Mesenchymal stem cell (in vitro differentiated cells and primary cell): ENCODE measurements at regions not wholly inside any gene's neighbourhood (a gene's known extent, or its start where the extent isn't known, plus 50 kb on each side); places are given as distances from the start of the nearest gene placed in this dataset.
"Not testable (repeated sequence)": the region's sequence is repeated elsewhere in the genome, so short reads cannot be mapped to it uniquely, and the experiment has no call there.

ENCODE experiments used
- DNase-seq: peaks from one replicate; pipeline ENCODE4 v3.0.0-alpha.2; 2013
- H2AFZ ChIP-seq: one replicate; pipeline ENCODE4 v1.6.1; 2013; ENCODE audit warnings: low read depth, mild to moderate bottlenecking, control low read depth, inconsistent platforms, low read length, moderate library complexity
- H2AK5ac ChIP-seq: 2 replicates; pipeline ENCODE4 v1.6.1; 2013; ENCODE audit warnings: low read length, moderate library complexity, mild to moderate bottlenecking, inconsistent platforms; ENCODE audit not compliant: severe bottlenecking
- H2BK120ac ChIP-seq: one replicate; pipeline ENCODE4 v1.6.1; 2013; ENCODE audit warnings: low read depth, mild to moderate bottlenecking, inconsistent platforms, low read length, moderate library complexity
- H2BK12ac ChIP-seq, 2 experiments: one replicate each; pipeline ENCODE4 v1.6.1; 2013; ENCODE audit warnings: inconsistent platforms in 2 of 2, low read length in 2 of 2, mild to moderate bottlenecking in 2 of 2, moderate library complexity in 2 of 2, control low read depth in 1 of 2
- H2BK15ac ChIP-seq: one replicate; pipeline ENCODE4 v1.6.1; 2013; ENCODE audit warnings: mild to moderate bottlenecking, low read depth, inconsistent platforms; ENCODE audit not compliant: poor library complexity, severe bottlenecking
- H2BK5ac ChIP-seq: 2 replicates; pipeline ENCODE4 v1.6.1; 2013; ENCODE audit warnings: low read depth, mild to moderate bottlenecking, low read length, control low read depth, inconsistent platforms; ENCODE audit not compliant: poor library complexity, severe bottlenecking
- H3K14ac ChIP-seq, 2 experiments: one replicate each; pipeline ENCODE4 v1.6.1; 2013; ENCODE audit warnings: inconsistent platforms in 2 of 2, low read length in 2 of 2, control low read depth in 1 of 2, mild to moderate bottlenecking in 1 of 2, moderate library complexity in 1 of 2
- H3K18ac ChIP-seq, 2 experiments: one replicate each; pipeline ENCODE4 v1.6.1; 2013; ENCODE audit warnings: inconsistent platforms in 2 of 2, low read length in 2 of 2, control low read depth in 1 of 2, low read depth in 1 of 2, mild to moderate bottlenecking in 1 of 2
- H3K23ac ChIP-seq, 2 experiments: one replicate each; pipeline ENCODE4 v1.6.1; 2013; ENCODE audit warnings: inconsistent platforms in 2 of 2, low read length in 2 of 2, mild to moderate bottlenecking in 2 of 2, moderate library complexity in 2 of 2, control low read depth in 1 of 2
- H3K27ac ChIP-seq: 2 replicates; pipeline ENCODE4 v1.5.1; 2013; ENCODE audit warnings: mild to moderate bottlenecking, moderate library complexity, low read length, control low read depth, inconsistent platforms; ENCODE audit not compliant: poor library complexity, severe bottlenecking
- H3K27me3 ChIP-seq, 2 experiments: 2 replicates each; pipeline versions ENCODE4 v1.6.1 to v1.7.0; 2013; ENCODE audit warnings: low read length in 2 of 2, mild to moderate bottlenecking in 2 of 2, moderate library complexity in 2 of 2, control low read depth in 1 of 2, inconsistent platforms in 1 of 2; ENCODE audit not compliant: control insufficient read depth in 1 of 2, insufficient read depth in 1 of 2
- H3K36me3 ChIP-seq, 2 experiments: 2 replicates each; pipeline versions ENCODE4 v1.6.1 to v1.7.0; 2013; ENCODE audit warnings: low read length in 2 of 2, control low read depth in 1 of 2, inconsistent platforms in 1 of 2, low read depth in 1 of 2, mild to moderate bottlenecking in 1 of 2; ENCODE audit not compliant: insufficient read depth in 2 of 2, control insufficient read depth in 1 of 2
- H3K4ac ChIP-seq, 2 experiments: one replicate each; pipeline ENCODE4 v1.6.1; 2013; ENCODE audit warnings: inconsistent platforms in 2 of 2, low read length in 2 of 2, mild to moderate bottlenecking in 2 of 2, moderate library complexity in 2 of 2, control low read depth in 1 of 2, low read depth in 1 of 2
- H3K4me1 ChIP-seq: 2 replicates; pipeline ENCODE4 v1.6.1; 2013; ENCODE audit warnings: low read depth, low read length, control low read depth; ENCODE audit not compliant: control insufficient read depth, insufficient read depth
- H3K4me2 ChIP-seq: 2 replicates; pipeline ENCODE4 v1.6.1; 2013; ENCODE audit warnings: low read length, mild to moderate bottlenecking, inconsistent platforms; ENCODE audit not compliant: poor library complexity, severe bottlenecking
- H3K4me3 ChIP-seq, 2 experiments: 2 replicates each; pipeline versions ENCODE4 v1.5.1 to v1.7.0; 2013; ENCODE audit warnings: low read length in 2 of 2, mild to moderate bottlenecking in 2 of 2, control low read depth in 1 of 2, low read depth in 1 of 2; ENCODE audit not compliant: insufficient read depth in 1 of 2
- H3K79me1 ChIP-seq: replicated peaks from 2 replicates; pipeline ENCODE4 v1.6.1; 2013; ENCODE audit warnings: mild to moderate bottlenecking, control low read depth, low read length, inconsistent platforms; ENCODE audit not compliant: poor library complexity, severe bottlenecking
- H3K9ac ChIP-seq: 2 replicates; pipeline ENCODE4 v1.7.0; 2013; ENCODE audit warnings: mild to moderate bottlenecking, low read length, moderate library complexity
- H3K9me3 ChIP-seq: 2 replicates; pipeline ENCODE4 v1.7.0; 2013; ENCODE audit warnings: mild to moderate bottlenecking, low read length; ENCODE audit not compliant: control insufficient read depth
- H4K8ac ChIP-seq: one replicate; pipeline ENCODE4 v1.6.1; 2013; ENCODE audit warnings: inconsistent platforms, mild to moderate bottlenecking, low read length, moderate library complexity
- H4K91ac ChIP-seq: one replicate; pipeline ENCODE4 v1.6.1; 2013; ENCODE audit warnings: mild to moderate bottlenecking, low read length, inconsistent platforms
- WGBS: methylation state at CpG from one replicate; pipeline ENCODE4 v1.1.7; 2013; ENCODE audit warnings: mixed read lengths; 5-methylcytosine and 5-hydroxymethylcytosine counted together

DNA sequence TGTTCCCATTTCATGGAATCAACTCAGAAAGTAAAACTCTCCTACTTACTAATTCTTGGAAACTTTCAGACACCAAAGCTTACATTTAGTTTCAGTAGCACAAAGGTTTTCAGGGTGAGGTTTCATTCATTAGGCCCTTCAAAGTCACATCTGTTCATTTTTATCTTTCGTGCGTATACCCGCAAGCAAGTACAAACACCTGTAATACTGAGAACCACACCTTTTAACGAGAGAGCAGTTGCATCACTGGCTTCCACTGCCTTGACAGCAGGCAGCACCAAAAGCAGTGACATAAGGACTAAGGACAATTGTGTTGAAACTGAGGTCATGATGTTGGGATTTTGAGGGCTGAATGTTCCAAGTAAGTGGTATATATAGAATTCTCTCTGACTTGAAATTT is 60.5 kb downstream of the GOLGA6L22 start:
- H3K9me3 ChIP-seq, H3K27me3 ChIP-seq, H4K8ac ChIP-seq, H2AK5ac ChIP-seq, DNase-seq, H3K4ac ChIP-seq, H3K14ac ChIP-seq, H3K23ac ChIP-seq, H2BK15ac ChIP-seq, H3K4me3 ChIP-seq, H3K27ac ChIP-seq, H3K79me1 ChIP-seq, H3K4me1 ChIP-seq, H3K9ac ChIP-seq, H2BK120ac ChIP-seq, H4K91ac ChIP-seq, H3K36me3 ChIP-seq, H2BK5ac ChIP-seq, H2BK12ac ChIP-seq, H3K4me2 ChIP-seq, H2AFZ ChIP-seq, H3K18ac ChIP-seq: not testable (repeated sequence)
- WGBS = no CpG with 5 or more reads among the region's 4 CpGs

DNA sequence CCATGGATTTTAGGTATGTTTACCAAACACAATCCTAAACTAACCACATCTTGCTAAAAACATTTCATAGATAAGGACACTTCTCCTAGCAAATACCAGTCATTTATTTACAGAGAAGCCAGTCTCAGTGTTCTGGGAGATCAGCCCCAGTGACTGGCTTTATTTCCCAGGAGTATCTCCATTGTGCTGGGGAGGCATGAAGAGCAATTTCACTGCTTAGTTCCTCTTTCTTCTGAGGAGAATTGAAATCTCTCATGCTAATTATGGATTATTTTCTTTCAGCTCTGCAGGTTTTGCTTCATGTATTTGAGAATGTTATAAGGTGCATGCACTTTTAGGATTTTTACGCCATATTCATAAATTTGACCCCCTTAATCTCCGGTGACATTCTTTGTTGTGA is 67.8 kb downstream of the GOLGA6L22 start:
- H2BK15ac ChIP-seq, H2BK120ac ChIP-seq, H3K18ac ChIP-seq, H3K9ac ChIP-seq, H3K4me2 ChIP-seq, H3K79me1 ChIP-seq, H4K91ac ChIP-seq, H3K4me1 ChIP-seq, H2BK12ac ChIP-seq, H3K4ac ChIP-seq, H3K27ac ChIP-seq, H2BK5ac ChIP-seq, DNase-seq, H3K36me3 ChIP-seq, H3K23ac ChIP-seq, H3K4me3 ChIP-seq, H2AK5ac ChIP-seq, H4K8ac ChIP-seq, H3K9me3 ChIP-seq, H3K27me3 ChIP-seq, H3K14ac ChIP-seq, H2AFZ ChIP-seq: not testable (repeated sequence)
- WGBS = no CpG with 5 or more reads among the region's 2 CpGs

DNA sequence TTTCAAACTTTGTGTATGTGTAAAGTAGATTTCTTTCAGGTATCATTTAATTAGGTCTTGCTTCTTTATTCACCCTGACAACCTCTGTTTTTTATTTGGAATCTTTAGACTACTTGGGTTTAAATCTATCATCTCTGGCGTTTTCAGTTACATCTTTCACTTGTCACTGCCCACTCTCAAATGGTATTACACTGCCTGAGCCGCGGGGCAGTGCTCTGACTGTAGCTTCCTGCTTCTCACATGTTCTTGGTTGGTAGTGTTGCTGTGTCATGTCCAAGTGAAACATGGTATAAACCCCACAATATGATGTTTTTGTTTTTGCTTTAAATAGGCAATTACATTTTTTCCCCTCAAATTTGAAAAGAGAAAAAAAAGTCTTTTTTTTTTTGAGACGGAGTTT is 68.3 kb downstream of the GOLGA6L22 start:
- H2AK5ac ChIP-seq, H3K79me1 ChIP-seq, H3K18ac ChIP-seq, H2BK12ac ChIP-seq, H2BK120ac ChIP-seq, H3K23ac ChIP-seq, H4K91ac ChIP-seq, H3K9me3 ChIP-seq, DNase-seq, H3K27me3 ChIP-seq, H3K9ac ChIP-seq, H3K14ac ChIP-seq, H3K4me1 ChIP-seq, H3K27ac ChIP-seq, H4K8ac ChIP-seq, H3K36me3 ChIP-seq, H3K4ac ChIP-seq, H2BK15ac ChIP-seq, H3K4me2 ChIP-seq, H3K4me3 ChIP-seq, H2AFZ ChIP-seq, H2BK5ac ChIP-seq: not testable (repeated sequence)
- no CpG with 5 or more reads among the region's 4 CpGs for WGBS

DNA sequence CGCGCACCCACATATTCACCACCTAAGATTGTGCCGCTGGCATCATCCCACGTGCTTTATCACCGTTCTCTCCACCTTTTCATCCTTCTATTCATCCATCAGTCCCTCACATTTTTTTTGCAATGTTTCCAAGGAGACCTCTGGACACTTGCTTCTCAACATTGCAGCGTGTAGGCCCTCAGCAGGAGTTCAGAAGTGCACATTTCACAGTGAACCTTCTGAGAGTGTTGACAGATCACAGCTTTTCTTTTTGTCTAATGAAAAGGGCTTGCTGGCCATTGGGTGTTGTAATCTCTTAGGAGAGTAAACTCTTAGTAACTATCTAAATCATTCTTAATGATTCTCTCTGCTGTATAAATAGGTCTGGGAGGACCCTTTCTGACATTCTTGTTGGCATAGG is 70.5 kb downstream of the GOLGA6L22 start:
- WGBS = no CpG with 5 or more reads among the region's 6 CpGs
- not testable (repeated sequence) for H3K14ac ChIP-seq, H3K27ac ChIP-seq, H3K4me3 ChIP-seq, H3K4me1 ChIP-seq, H3K27me3 ChIP-seq, DNase-seq, H2AK5ac ChIP-seq, H2BK15ac ChIP-seq, H2BK120ac ChIP-seq, H3K18ac ChIP-seq, H4K91ac ChIP-seq, H4K8ac ChIP-seq, H3K4ac ChIP-seq, H3K9ac ChIP-seq, H3K36me3 ChIP-seq, H3K23ac ChIP-seq, H3K79me1 ChIP-seq, H2BK5ac ChIP-seq, H3K4me2 ChIP-seq, H3K9me3 ChIP-seq, H2AFZ ChIP-seq, H2BK12ac ChIP-seq
